GM19324 (cell line): ENCODE measurements at regions not wholly inside any gene's neighbourhood (a gene's known extent, or its start where the extent isn't known, plus 50 kb on each side); places are given as distances from the start of the nearest gene placed in this dataset.

Experiments used
- ATAC-seq: cut with Tn5 transposase; IDR thresholded peaks from one replicate; pipeline ENCODE4 v1.9.1; 2021; ENCODE audit warnings: mild to moderate bottlenecking, moderate library complexity; ENCODE audit not compliant: unreplicated experiment, low FRiP score

DNA sequence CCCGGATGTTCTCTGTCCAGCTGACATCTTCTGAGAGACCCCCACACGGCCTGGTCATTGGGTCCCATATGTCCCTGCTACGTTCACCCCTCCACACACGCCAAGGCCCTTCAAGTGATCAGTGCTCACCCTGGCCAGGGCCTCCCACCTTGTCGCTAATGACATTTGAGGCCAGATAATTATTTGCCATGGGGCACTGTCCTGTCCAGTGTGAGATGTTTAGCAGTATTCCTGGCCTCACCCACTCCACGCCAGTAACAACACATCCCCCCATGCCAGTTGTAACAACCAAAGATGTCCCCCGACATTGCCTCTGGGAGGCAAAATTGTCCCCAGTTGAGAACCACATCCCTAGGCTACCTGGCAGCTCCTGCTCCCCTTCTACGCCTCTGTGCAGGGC lies 49.9 kb upstream of the NANOS1 start:
- no peak for ATAC-seq
